OCI-LY7 (cell line): ENCODE measurements at regions not wholly inside any gene's neighbourhood (a gene's known extent, or its start where the extent isn't known, plus 50 kb on each side); places are given as distances from the start of the nearest gene placed in this dataset.

Experiments used
- BruUV-seq: library from RNA; stranded (reverse); fragments of 400-500 nt; replicated peaks from 2 replicates; lab custom pipeline; 2021; lab: Mats Ljungman, UMichigan
- CTCF ChIA-PET: fragments of 300-600 bp; sonication (Branson Sonifier 250); formaldehyde crosslinking; loops from one replicate; lab custom pipeline; 2022; ENCODE audit warnings: antibody characterized with exemption; ENCODE audit not compliant: unreplicated experiment; lab: Charles Lee
- POLR2A ChIA-PET: fragments of 300-600 bp; sonication (Branson Sonifier 250); formaldehyde crosslinking; loops from one replicate; lab custom pipeline; 2022; ENCODE audit warnings: antibody characterized with exemption; lab: Charles Lee
- DNase-seq: peaks from one replicate; pipeline ENCODE4 v3.0.0-alpha.2; 2015; ENCODE audit warnings: low spot score
- H2AFZ ChIP-seq: fragments of 200-600 bp; sonication (generic), shearing (Covaris generic); 2 replicates; pipeline ENCODE4 v1.6.1; 2014; ENCODE audit warnings: mild to moderate bottlenecking, antibody characterized with exemption, low read length, moderate library complexity
- H3K27ac ChIP-seq: fragments of 200-600 bp; sonication (generic); 2 replicates; pipeline ENCODE4 v1.5.1; 2014; ENCODE audit warnings: mixed run types, low read depth, mild to moderate bottlenecking, moderate library complexity, low read length, inconsistent platforms; ENCODE audit not compliant: poor library complexity, severe bottlenecking
- H3K36me3 ChIP-seq: fragments of 200-600 bp; sonication (generic); 2 replicates; pipeline ENCODE4 v1.6.1; 2014; ENCODE audit warnings: mild to moderate bottlenecking, antibody characterized with exemption, low read length, moderate library complexity, mixed read lengths; ENCODE audit not compliant: insufficient read depth
- H3K4me1 ChIP-seq: fragments of 200-600 bp; sonication (generic); 2 replicates; pipeline ENCODE4 v1.5.1; 2014; ENCODE audit warnings: mild to moderate bottlenecking, low read length; ENCODE audit not compliant: insufficient read depth, poor library complexity, severe bottlenecking
- H3K4me2 ChIP-seq: fragments of 200-600 bp; sonication (generic); 2 replicates; pipeline ENCODE4 v1.6.1; 2014; ENCODE audit warnings: mild to moderate bottlenecking, low read length
- H3K4me3 ChIP-seq: fragments of 200-600 bp; sonication (generic); 2 replicates; pipeline ENCODE4 v1.5.1; 2014; ENCODE audit warnings: mild to moderate bottlenecking, low read depth, low read length; ENCODE audit not compliant: poor library complexity, severe bottlenecking
- H3K79me2 ChIP-seq: fragments of 200-600 bp; sonication (generic); 2 replicates; pipeline ENCODE4 v1.6.1; 2016; ENCODE audit warnings: low read depth, mild to moderate bottlenecking, low read length, moderate library complexity, mixed read lengths; ENCODE audit not compliant: insufficient read depth
- H3K9me2 ChIP-seq: fragments of 200-600 bp; sonication (generic); 2 replicates; pipeline ENCODE4 v1.6.1; 2016; ENCODE audit warnings: mild to moderate bottlenecking, low read length, mixed read lengths; ENCODE audit not compliant: insufficient read depth
- H3K9me3 ChIP-seq: fragments of 200-600 bp; sonication (generic); 2 replicates; pipeline ENCODE4 v1.6.1; 2014; ENCODE audit warnings: mild to moderate bottlenecking, mixed run types, low read length, mixed read lengths
- H4K20me1 ChIP-seq: fragments of 200-600 bp; sonication (generic); 2 replicates; pipeline ENCODE4 v1.6.1; 2014; ENCODE audit warnings: mild to moderate bottlenecking, antibody characterized with exemption, low read length, moderate library complexity, mixed read lengths; ENCODE audit not compliant: insufficient read depth
- CTCF ChIP-seq: fragments of 200-600 bp; sonication (generic); conservative IDR thresholded peaks from 2 replicates; pipeline ENCODE4 v1.5.1; 2014; ENCODE audit warnings: mild to moderate bottlenecking, antibody characterized with exemption, low read length, moderate library complexity, mixed read lengths
- EZH2phosphoT487 ChIP-seq: fragments of 200-600 bp; sonication (generic); IDR thresholded peaks from 2 replicates; pipeline ENCODE4 v1.6.1; 2018; ENCODE audit warnings: low read depth, borderline replicate concordance, mild to moderate bottlenecking, mixed run types, antibody characterized with exemption, low read length, moderate library complexity, mixed read lengths
- intact Hi-C: fragments of 100-400 bp; cut with micrococcal nuclease; formaldehyde crosslinking; loops from one replicate; pipeline ENCODE4 v1.10.0; 2022; ENCODE audit not compliant: unreplicated experiment

- no TSS peak for BruUV-seq
- intact Hi-C loops, result no loop called here
- POLR2A ChIA-PET, result interaction anchor here (0.6 kb wide), 1 partner anchor 819 kb away, joined by 4 read pairs; no protein-coding TSS in a partner anchor
- Histone ChIP-seq H3K79me2 (no peaks in the 10 kb centered on the region), H3K4me2 (no peak overlapping the region), H3K4me1 (no peaks in the 10 kb centered on the region), H2AFZ (no peak overlapping the region), H4K20me1 (no peaks in the 10 kb centered on the region), H3K9me3 (no peaks in the 10 kb centered on the region), H3K27ac (no peak overlapping the region), H3K9me2 (no peaks in the 10 kb centered on the region), H3K36me3 (no peaks in the 10 kb centered on the region), H3K4me3 (no peak overlapping the region)
- CTCF ChIA-PET, result no interaction called here
- DNase-seq, result no peak
- TF ChIP-seq EZH2phosphoT487, result no peak
- no peak for TF ChIP-seq CTCF
These were observed 114.4 kb downstream of the PCTP start for GRCh38 chr17:55865072-55865762.

- no peaks in the 10 kb centered on the region for H3K9me2 ChIP-seq
- peaks cover 7% of the 10 kb centered on the region for H3K4me1 ChIP-seq
- CTCF ChIA-PET, result no interaction called here
- BruUV-seq, result no TSS peak
- no peak overlapping the region for H2AFZ ChIP-seq
- no peak overlapping the region for H3K27ac ChIP-seq
- no peaks in the 10 kb centered on the region for H4K20me1 ChIP-seq
- H3K79me2 ChIP-seq, result no peaks in the 10 kb centered on the region
- no peak overlapping the region for H3K4me3 ChIP-seq
- intact Hi-C loops, result no loop called here
- no peaks in the 10 kb centered on the region for H3K36me3 ChIP-seq
- TF ChIP-seq EZH2phosphoT487 (no peak), CTCF (no peak)
- DNase-seq, result no peak
- POLR2A ChIA-PET, result no interaction called here
- no peak overlapping the region for H3K4me2 ChIP-seq
- no peaks in the 10 kb centered on the region for H3K9me3 ChIP-seq
These were observed 119.2 kb downstream of the PCTP start for GRCh38 chr17:55870044-55870443.

GRCh38 chr17:55872374-55872773 is 121.5 kb downstream of the PCTP start:
- Histone ChIP-seq H3K4me2 (peak overlapping the region; percentile 21; the same call in 1 of the 2 replicates), H3K4me3 (no peak overlapping the region), H4K20me1 (no peaks in the 10 kb centered on the region), H3K27ac (no peak overlapping the region), H3K4me1 (peaks cover 7% of the 10 kb centered on the region), H2AFZ (no peak overlapping the region), H3K9me3 (no peaks in the 10 kb centered on the region), H3K79me2 (no peaks in the 10 kb centered on the region), H3K9me2 (no peaks in the 10 kb centered on the region), H3K36me3 (no peaks in the 10 kb centered on the region)
- intact Hi-C loops, result no loop called here
- no peak for TF ChIP-seq CTCF
- no peak for TF ChIP-seq EZH2phosphoT487
- no TSS peak for BruUV-seq
- POLR2A ChIA-PET, result interaction anchor here (0.6 kb wide), 1 partner anchor 54 kb away, joined by 3 read pairs; no protein-coding TSS in a partner anchor
- DNase-seq, result no peak
- CTCF ChIA-PET, result no interaction called here
